DND-41 (cell line): ENCODE measurements at regions not wholly inside any gene's neighbourhood (a gene's known extent, or its start where the extent isn't known, plus 50 kb on each side); places are given as distances from the start of the nearest gene placed in this dataset.

ENCODE experiments used
- CTCF ChIP-seq: IDR thresholded peaks from 2 replicates; pipeline ENCODE4 v1.5.1; 2012; ENCODE audit warnings: borderline replicate concordance, low read length, moderate library complexity, mild to moderate bottlenecking; ENCODE audit not compliant: poor library complexity, severe bottlenecking; ENCODE audit errors: extremely low read depth
- EZH2 ChIP-seq: IDR thresholded peaks from 3 replicates; pipeline ENCODE4 v1.6.1; 2012; ENCODE audit warnings: borderline replicate concordance, low read depth, mild to moderate bottlenecking, moderate library complexity, low read length, inconsistent platforms; ENCODE audit not compliant: severe bottlenecking

- TF ChIP-seq CTCF: no peak
- TF ChIP-seq EZH2: no peak
Observed at GRCh38 chr2:105154119-105154818, 87.3 kb upstream of the GPR45 start.
